Uterus (tissue), 3 donors: ENCODE measurements at regions not wholly inside any gene's neighbourhood (a gene's known extent, or its start where the extent isn't known, plus 50 kb on each side); places are given as distances from the start of the nearest gene placed in this dataset.

Experiments
- DNase-seq, 2 donors: peaks; one replicate each; pipeline ENCODE4 v3.0.0-alpha.2; 2019 to 2020
- H3K27ac ChIP-seq, 2 donors: fragments of 200-600 bp; sonication (generic); 1 replicate in 1 of 2; 2 replicates in 1 of 2; pipeline ENCODE4 v1.5.1; 2016 to 2018
- H3K27me3 ChIP-seq, 2 donors: fragments of 200-600 bp; sonication (generic); one replicate each; pipeline ENCODE4 v1.5.1; 2018 to 2019; ENCODE audit warnings: control low read depth in 1 of 2
- H3K36me3 ChIP-seq, 2 donors: fragments of 200-600 bp; sonication (generic); one replicate each; pipeline ENCODE4 v1.5.1; 2019; ENCODE audit warnings: control low read depth in 1 of 2
- H3K4me1 ChIP-seq, 2 donors: fragments of 200-600 bp; sonication (generic); one replicate each; pipeline ENCODE4 v1.5.1; 2018 to 2019; ENCODE audit warnings: control low read depth in 1 of 2
- H3K4me3 ChIP-seq, 2 donors: fragments of 200-600 bp; sonication (generic); 1 replicate in 1 of 2; 2 replicates in 1 of 2; pipeline ENCODE4 v1.5.1; 2018 to 2019; ENCODE audit warnings: mild to moderate bottlenecking in 1 of 2
- H3K9me3 ChIP-seq, 2 donors: fragments of 200-600 bp; sonication (generic); one replicate each; pipeline ENCODE4 v1.5.1; 2019; ENCODE audit warnings: control low read depth in 1 of 2
- POLR2A ChIP-seq, 2 donors: fragments of 450-650 bp; IDR thresholded peaks; one replicate each; pipeline ENCODE4 v1.6.1; 2016; ENCODE audit warnings: antibody characterized with exemption in 2 of 2, mild to moderate bottlenecking in 1 of 2, moderate library complexity in 1 of 2
- intact Hi-C: fragments of 100-400 bp; cut with DNase I; formaldehyde crosslinking; loops from one replicate; pipeline ENCODE4 v1.15.1; 2023; ENCODE audit warnings: low total_unique reads
- TF ChIP-seq, protein P1 (sequence below), 4 experiments: fragments of 200-600 bp in 2 of 4; fragments of 450-650 bp in 2 of 4; sonication (generic) in 2 of 4; IDR thresholded peaks; one replicate each; pipeline ENCODE4 v1.5.1; 2016 to 2019; ENCODE audit warnings: antibody characterized with exemption in 4 of 4, mild to moderate bottlenecking in 2 of 4, moderate library complexity in 1 of 4
- donor health status: DM: yes; HTN: yes; CAD: no.

DNA sequence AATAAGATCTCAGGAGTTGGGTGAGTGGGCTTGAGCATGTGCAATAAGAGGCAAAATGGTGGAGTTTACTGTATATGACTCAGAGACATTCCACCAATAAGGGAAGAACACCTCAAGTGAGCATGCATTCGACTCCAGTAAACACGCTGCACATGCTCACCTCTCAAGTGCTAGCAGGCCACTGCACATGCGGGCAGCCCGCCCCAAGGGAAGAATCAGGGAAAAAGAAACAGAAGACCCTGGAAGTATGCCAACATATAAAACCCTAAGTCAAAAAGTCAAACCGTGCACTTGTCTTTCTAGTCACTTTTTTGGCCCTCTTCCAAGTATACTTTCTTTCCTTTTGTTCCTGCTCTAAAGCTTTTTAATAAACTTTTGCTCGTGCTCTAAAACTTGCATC is 245.3 kb upstream of the RASA1 start:
- no peak for DNase-seq
- TF ChIP-seq POLR2A (IDR thresholded peaks at IDR 0.05): no peak
- TF ChIP-seq, protein P1, sequence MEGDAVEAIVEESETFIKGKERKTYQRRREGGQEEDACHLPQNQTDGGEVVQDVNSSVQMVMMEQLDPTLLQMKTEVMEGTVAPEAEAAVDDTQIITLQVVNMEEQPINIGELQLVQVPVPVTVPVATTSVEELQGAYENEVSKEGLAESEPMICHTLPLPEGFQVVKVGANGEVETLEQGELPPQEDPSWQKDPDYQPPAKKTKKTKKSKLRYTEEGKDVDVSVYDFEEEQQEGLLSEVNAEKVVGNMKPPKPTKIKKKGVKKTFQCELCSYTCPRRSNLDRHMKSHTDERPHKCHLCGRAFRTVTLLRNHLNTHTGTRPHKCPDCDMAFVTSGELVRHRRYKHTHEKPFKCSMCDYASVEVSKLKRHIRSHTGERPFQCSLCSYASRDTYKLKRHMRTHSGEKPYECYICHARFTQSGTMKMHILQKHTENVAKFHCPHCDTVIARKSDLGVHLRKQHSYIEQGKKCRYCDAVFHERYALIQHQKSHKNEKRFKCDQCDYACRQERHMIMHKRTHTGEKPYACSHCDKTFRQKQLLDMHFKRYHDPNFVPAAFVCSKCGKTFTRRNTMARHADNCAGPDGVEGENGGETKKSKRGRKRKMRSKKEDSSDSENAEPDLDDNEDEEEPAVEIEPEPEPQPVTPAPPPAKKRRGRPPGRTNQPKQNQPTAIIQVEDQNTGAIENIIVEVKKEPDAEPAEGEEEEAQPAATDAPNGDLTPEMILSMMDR (IDR thresholded peaks at IDR 0.05): no peak
- Histone ChIP-seq H3K9me3 (no peaks in the 10 kb centered on the region), H3K4me3 (no peak overlapping the region), H3K27me3 (no peaks in the 10 kb centered on the region), H3K27ac (no peak overlapping the region), H3K36me3 (no peaks in the 10 kb centered on the region), H3K4me1 (no peaks in the 10 kb centered on the region)
- intact Hi-C loops: no loop called here

DNA sequence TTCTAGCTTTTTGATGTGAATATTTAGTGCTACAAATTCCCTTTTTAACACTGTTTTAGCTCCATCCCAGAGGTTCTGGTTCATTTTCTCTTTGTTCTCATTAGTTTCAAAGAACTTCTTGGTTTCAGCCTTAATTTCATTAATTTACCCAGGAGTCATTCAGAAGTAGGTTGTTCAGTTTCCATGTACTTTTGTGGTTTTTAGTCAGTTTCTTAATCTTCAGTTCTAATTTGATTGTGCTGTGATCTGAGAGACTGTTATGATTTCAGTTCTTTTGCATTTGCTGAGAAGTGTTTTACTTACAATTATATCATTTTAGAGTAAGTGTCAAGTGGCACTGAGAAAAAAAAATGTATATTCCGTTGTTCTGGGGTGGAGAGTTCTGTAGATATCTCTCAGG is 240.1 kb upstream of the RASA1 start:
- no peak overlapping the region for H3K27ac ChIP-seq
- no peaks in the 10 kb centered on the region for H3K36me3 ChIP-seq
- H3K9me3 ChIP-seq: no peaks in the 10 kb centered on the region
- TF ChIP-seq, protein P1 (IDR thresholded peaks at IDR 0.05): no peak
- no peak for TF ChIP-seq POLR2A (IDR thresholded peaks at IDR 0.05)
- H3K4me1 ChIP-seq: no peaks in the 10 kb centered on the region
- H3K4me3 ChIP-seq: no peak overlapping the region
- no peak for DNase-seq
- intact Hi-C loops: no loop called here
- no peaks in the 10 kb centered on the region for H3K27me3 ChIP-seq

DNA sequence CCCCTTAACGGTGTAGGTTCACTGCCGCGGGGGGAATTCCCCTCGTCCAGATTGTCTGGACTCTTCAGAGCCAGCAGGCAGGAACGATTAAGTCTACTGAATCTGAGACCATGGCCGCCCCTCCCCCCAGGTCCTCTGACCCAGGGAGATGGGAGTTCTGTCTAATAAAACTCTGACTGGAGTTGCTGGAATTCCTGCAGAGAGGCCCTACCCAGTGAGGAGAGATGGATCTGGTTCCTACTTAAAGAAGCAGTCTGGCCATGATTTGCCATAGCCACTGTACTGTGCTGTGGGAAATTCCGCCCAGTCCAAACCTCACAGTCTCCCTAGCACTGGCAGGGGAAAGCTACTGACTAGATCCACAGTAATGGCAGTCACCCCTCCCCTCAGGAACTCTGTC is 237.7 kb upstream of the RASA1 start:
- Histone ChIP-seq H3K4me1 (no peaks in the 10 kb centered on the region), H3K4me3 (no peak overlapping the region), H3K27me3 (no peaks in the 10 kb centered on the region), H3K9me3 (no peaks in the 10 kb centered on the region), H3K27ac (no peak overlapping the region), H3K36me3 (no peaks in the 10 kb centered on the region)
- intact Hi-C loops: no loop called here
- no peak for TF ChIP-seq POLR2A (IDR thresholded peaks at IDR 0.05)
- TF ChIP-seq, protein P1 (IDR thresholded peaks at IDR 0.05): no peak
- DNase-seq: no peak

DNA sequence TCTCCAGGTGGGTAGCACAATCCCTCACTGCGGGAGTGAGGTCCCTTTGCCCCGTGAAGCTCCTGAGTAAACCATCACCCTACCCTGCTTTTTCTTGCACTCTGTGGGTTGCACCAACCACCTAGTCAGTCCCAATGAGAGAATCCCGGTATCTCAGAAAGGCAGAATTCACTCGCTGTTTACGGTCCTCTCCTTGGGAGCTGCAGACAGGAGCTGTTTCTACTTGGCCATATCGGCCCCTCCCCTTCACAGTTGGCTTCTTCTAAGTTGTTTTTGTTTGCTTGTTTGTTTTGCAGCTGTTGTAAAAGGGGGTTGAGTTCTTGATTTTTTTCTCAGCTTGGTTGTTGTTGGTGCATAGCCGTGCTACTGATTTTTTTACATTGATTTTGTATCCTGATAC is 237.0 kb upstream of the RASA1 start:
- no peak for TF ChIP-seq POLR2A (IDR thresholded peaks at IDR 0.05)
- TF ChIP-seq, protein P1 (IDR thresholded peaks at IDR 0.05): no peak
- no peaks in the 10 kb centered on the region for H3K36me3 ChIP-seq
- no peak for DNase-seq
- H3K4me3 ChIP-seq: no peak overlapping the region
- H3K9me3 ChIP-seq: no peaks in the 10 kb centered on the region
- no peaks in the 10 kb centered on the region for H3K27me3 ChIP-seq
- H3K4me1 ChIP-seq: no peaks in the 10 kb centered on the region
- no peak overlapping the region for H3K27ac ChIP-seq
- intact Hi-C loops: no loop called here

DNA sequence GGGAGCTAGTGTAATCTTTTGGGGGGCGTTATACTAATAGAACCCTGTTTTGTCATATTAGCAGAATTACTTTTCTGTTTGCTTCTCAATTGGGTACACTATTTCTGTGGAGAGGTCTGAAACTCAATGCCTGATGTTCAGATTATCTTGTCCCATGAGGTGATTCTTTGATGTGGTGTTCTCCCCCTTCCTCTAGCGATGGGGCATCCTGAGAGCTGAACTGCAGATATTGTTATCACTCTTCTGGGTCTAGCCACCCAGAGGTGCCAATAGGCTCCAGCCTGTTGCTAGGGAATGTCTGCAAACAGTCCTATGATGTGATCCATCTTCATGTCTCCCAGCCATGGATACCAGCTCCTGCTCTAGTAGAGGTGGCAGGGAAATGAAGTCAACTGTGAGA is 233.1 kb upstream of the RASA1 start:
- Histone ChIP-seq H3K27ac (no peak overlapping the region), H3K36me3 (no peaks in the 10 kb centered on the region), H3K9me3 (no peaks in the 10 kb centered on the region), H3K4me1 (no peaks in the 10 kb centered on the region), H3K4me3 (no peak overlapping the region), H3K27me3 (no peaks in the 10 kb centered on the region)
- no peak for DNase-seq
- TF ChIP-seq POLR2A (IDR thresholded peaks at IDR 0.05): no peak
- intact Hi-C loops: no loop called here

DNA sequence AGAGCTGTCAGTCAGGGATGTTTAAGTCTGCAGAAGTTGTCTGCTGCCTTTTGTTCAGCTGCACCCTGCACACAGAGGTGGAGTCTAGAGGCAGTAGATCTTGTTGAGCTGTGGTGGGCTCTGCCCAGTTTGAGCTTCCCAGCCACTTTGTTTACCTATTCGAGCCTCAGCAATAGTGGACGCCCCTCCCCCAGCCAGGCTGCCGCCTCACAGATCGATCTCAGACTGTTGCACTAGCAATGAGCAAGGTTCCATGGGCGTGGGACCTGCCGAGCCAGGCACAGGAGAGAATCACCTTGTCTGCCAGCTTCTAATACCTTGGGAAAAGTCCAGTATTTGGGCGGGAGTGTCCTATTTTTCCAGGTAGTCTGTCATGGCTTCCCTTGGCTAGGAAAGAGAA is 225.1 kb upstream of the RASA1 start:
- no peak for DNase-seq
- no peaks in the 10 kb centered on the region for H3K36me3 ChIP-seq
- no peaks in the 10 kb centered on the region for H3K4me1 ChIP-seq
- H3K27ac ChIP-seq: no peak overlapping the region
- H3K27me3 ChIP-seq: no peaks in the 10 kb centered on the region
- intact Hi-C loops: no loop called here
- no peak overlapping the region for H3K4me3 ChIP-seq
- H3K9me3 ChIP-seq: no peaks in the 10 kb centered on the region
- TF ChIP-seq POLR2A (IDR thresholded peaks at IDR 0.05): no peak
- TF ChIP-seq, protein P1 (IDR thresholded peaks at IDR 0.05): no peak
